IMR-90 (cell line): ENCODE measurements at regions not wholly inside any gene's neighbourhood (a gene's known extent, or its start where the extent isn't known, plus 50 kb on each side); places are given as distances from the start of the nearest gene placed in this dataset.

ENCODE experiments used
- ATAC-seq: fragments of 200-7000 bp; cut with Tn5 transposase; 2 replicates; pipeline ENCODE4 v1.9.1; 2020; ENCODE audit warnings: low read depth, mild to moderate bottlenecking, moderate library complexity
- BruUV-seq: library from RNA; stranded (reverse); fragments of 400-500 nt; replicated peaks from 2 replicates; lab custom pipeline; 2021; lab: Mats Ljungman, UMichigan
- CTCF ChIA-PET: fragments of 300-600 bp; formaldehyde crosslinking; extraction: SDS; loops from one replicate; lab custom pipeline; 2021; ENCODE audit warnings: antibody characterized with exemption; lab: Yijun Ruan, JAX
- POLR2A ChIA-PET: fragments of 300-600 bp; sonication (Branson Sonifier 250); formaldehyde crosslinking; loops from one replicate; lab custom pipeline; 2022; ENCODE audit warnings: antibody characterized with exemption; ENCODE audit not compliant: unreplicated experiment; lab: Charles Lee
- DNase-seq: peaks from one replicate; pipeline ENCODE4 v3.0.0; 2013
- H2AFZ ChIP-seq: replicated peaks from 2 replicates; pipeline ENCODE3; 2013; ENCODE audit warnings: low read length, mild to moderate bottlenecking; ENCODE audit not compliant: poor library complexity
- H2AK5ac ChIP-seq: 2 replicates; pipeline ENCODE4 v1.6.1; 2013; ENCODE audit warnings: low read depth, low read length, inconsistent platforms
- H2AK9ac ChIP-seq: replicated peaks from 2 replicates; pipeline ENCODE3; 2013; ENCODE audit warnings: mild to moderate bottlenecking, low read depth, low read length, moderate library complexity; ENCODE audit not compliant: poor library complexity
- H2BK120ac ChIP-seq: 2 replicates; pipeline ENCODE4 v1.6.1; 2013; ENCODE audit warnings: low read depth, low read length, inconsistent platforms
- H2BK15ac ChIP-seq: 3 replicates; pipeline ENCODE4 v1.6.1; 2013; ENCODE audit warnings: low read depth, low read length, inconsistent platforms
- H2BK20ac ChIP-seq: 2 replicates; pipeline ENCODE4 v1.6.1; 2013; ENCODE audit warnings: low read depth, mild to moderate bottlenecking, inconsistent platforms, low read length, moderate library complexity
- H2BK5ac ChIP-seq: 2 replicates; pipeline ENCODE4 v1.6.1; 2013; ENCODE audit warnings: mild to moderate bottlenecking, low read depth, low read length, inconsistent platforms; ENCODE audit not compliant: poor library complexity, severe bottlenecking
- H3K14ac ChIP-seq: replicated peaks from 2 replicates; pipeline ENCODE4 v1.6.1; 2013; ENCODE audit warnings: low read depth, low read length, inconsistent platforms
- H3K18ac ChIP-seq: 2 replicates; pipeline ENCODE4 v1.6.1; 2013; ENCODE audit warnings: low read depth, low read length, control low read depth
- H3K23ac ChIP-seq: 2 replicates; pipeline ENCODE4 v1.6.1; 2013; ENCODE audit warnings: low read depth, low read length, inconsistent platforms
- H3K27ac ChIP-seq: 2 replicates; pipeline ENCODE4 v1.5.1; 2013; ENCODE audit warnings: mild to moderate bottlenecking, control low read depth, low read length; ENCODE audit not compliant: insufficient read depth
- H3K27me3 ChIP-seq: 2 replicates; pipeline ENCODE4 v1.6.1; 2013; ENCODE audit warnings: low read length; ENCODE audit not compliant: control insufficient read depth, insufficient read depth
- H3K36me3 ChIP-seq: 2 replicates; pipeline ENCODE4 v1.6.1; 2013; ENCODE audit warnings: low read length, mixed read lengths; ENCODE audit not compliant: control insufficient read depth, insufficient read depth
- H3K4ac ChIP-seq: 2 replicates; pipeline ENCODE4 v1.6.1; 2013; ENCODE audit warnings: low read depth, low read length, inconsistent platforms
- H3K4me1 ChIP-seq: 2 replicates; pipeline ENCODE4 v1.6.1; 2013; ENCODE audit warnings: low read length, mixed read lengths; ENCODE audit not compliant: control insufficient read depth, insufficient read depth
- H3K4me2 ChIP-seq: 2 replicates; pipeline ENCODE4 v1.6.1; 2013; ENCODE audit warnings: low read depth, mild to moderate bottlenecking, control low read depth, low read length, moderate library complexity
- H3K4me3 ChIP-seq: 2 replicates; pipeline ENCODE4 v1.5.1; 2013; ENCODE audit warnings: low read depth, mild to moderate bottlenecking, control low read depth, low read length, moderate library complexity; ENCODE audit not compliant: insufficient read depth
- H3K56ac ChIP-seq: 2 replicates; pipeline ENCODE4 v1.6.1; 2013; ENCODE audit warnings: low read length, inconsistent platforms; ENCODE audit not compliant: insufficient read depth; ENCODE audit errors: extremely low read depth
- H3K79me1 ChIP-seq, 2 experiments: 2 replicates each; pipeline ENCODE4 v1.6.1; 2013; ENCODE audit warnings: low read length in 2 of 2, inconsistent platforms in 1 of 2, low read depth in 1 of 2
- H3K9ac ChIP-seq: 2 replicates; pipeline ENCODE4 v1.6.1; 2013; ENCODE audit warnings: low read depth, low read length, control low read depth
- H3K9me1 ChIP-seq: 2 replicates; pipeline ENCODE4 v1.6.1; 2013; ENCODE audit warnings: low read length, inconsistent platforms; ENCODE audit not compliant: insufficient read depth
- H3K9me3 ChIP-seq: 2 replicates; pipeline ENCODE4 v1.6.1; 2013; ENCODE audit warnings: low read length; ENCODE audit not compliant: control insufficient read depth, insufficient read depth
- H4K20me1 ChIP-seq: 2 replicates; pipeline ENCODE4 v1.6.1; 2013; ENCODE audit warnings: low read length, inconsistent platforms; ENCODE audit not compliant: insufficient read depth
- H4K5ac ChIP-seq: 2 replicates; pipeline ENCODE4 v1.6.1; 2013; ENCODE audit warnings: mild to moderate bottlenecking, low read depth, low read length, control low read depth
- H4K8ac ChIP-seq, 2 experiments: 2 replicates each; pipeline ENCODE4 v1.6.1; 2013; ENCODE audit warnings: low read depth in 2 of 2, low read length in 2 of 2, control low read depth in 1 of 2, inconsistent platforms in 1 of 2
- H4K91ac ChIP-seq: 2 replicates; pipeline ENCODE4 v1.6.1; 2013; ENCODE audit warnings: low read depth, low read length, inconsistent platforms; ENCODE audit not compliant: insufficient read depth
- BHLHE40 ChIP-seq: fragments of 150-350 bp; IDR thresholded peaks from 2 replicates; pipeline ENCODE4 v1.6.1; 2016; ENCODE audit warnings: mild to moderate bottlenecking, low read depth, low read length
- FOS ChIP-seq: fragments of 150-350 bp; IDR thresholded peaks from 2 replicates; pipeline ENCODE4 v1.6.1; 2016; ENCODE audit warnings: low read depth, low read length
- MXI1 ChIP-seq: IDR thresholded peaks from 2 replicates; pipeline ENCODE4 v1.6.1; 2012; ENCODE audit warnings: low read depth, mild to moderate bottlenecking, low read length, moderate library complexity, borderline replicate concordance
- POLR2A ChIP-seq: IDR thresholded peaks from 2 replicates; pipeline ENCODE4 v1.6.1; 2012; ENCODE audit warnings: mild to moderate bottlenecking, low read depth, low read length
- RCOR1 ChIP-seq: IDR thresholded peaks from 2 replicates; pipeline ENCODE4 v1.6.1; 2012; ENCODE audit warnings: mild to moderate bottlenecking, low read length, improper control_type of control experiment; ENCODE audit not compliant: insufficient replicate concordance
- RFX5 ChIP-seq: IDR thresholded peaks from 2 replicates; pipeline ENCODE4 v1.8.0; 2012; ENCODE audit warnings: low read depth, mild to moderate bottlenecking, low read length, moderate library complexity
- WGBS, 2 experiments: methylation state at CpG; one replicate each; pipeline versions ENCODE4 v1.1.5 to v1.1.7; 2013; ENCODE audit warnings: missing lambda C conversion rate in 2 of 2; ENCODE audit not compliant: insufficient read length in 1 of 2; ENCODE audit errors: extremely low coverage in 2 of 2; 5-methylcytosine and 5-hydroxymethylcytosine counted together
- dilution Hi-C: fragments of 300-500 bp; cut with HindIII; formaldehyde crosslinking; loops from one replicate; pipeline ENCODE4 v1.14.3; 2018; ENCODE audit warnings: low sequenced_read_pairs; ENCODE audit not compliant: unreplicated experiment
- in situ Hi-C: fragments of 300-500 bp; cut with MboI; formaldehyde crosslinking; loops from 3 replicates; pipeline ENCODE4 v1.14.3; 2019; ENCODE audit warnings: low sequenced_read_pairs, inconsistent platforms, mixed read lengths
- intact Hi-C: fragments of 100-400 bp; cut with micrococcal nuclease; formaldehyde crosslinking; loops from 2 replicates; pipeline ENCODE4 v1.10.0; 2022
- TF ChIP-seq, protein P1 (sequence below): conservative IDR thresholded peaks from 2 replicates; pipeline ENCODE4 v1.5.1; 2012; ENCODE audit warnings: mild to moderate bottlenecking, low read depth, low read length, improper control_type of control experiment

DNA sequence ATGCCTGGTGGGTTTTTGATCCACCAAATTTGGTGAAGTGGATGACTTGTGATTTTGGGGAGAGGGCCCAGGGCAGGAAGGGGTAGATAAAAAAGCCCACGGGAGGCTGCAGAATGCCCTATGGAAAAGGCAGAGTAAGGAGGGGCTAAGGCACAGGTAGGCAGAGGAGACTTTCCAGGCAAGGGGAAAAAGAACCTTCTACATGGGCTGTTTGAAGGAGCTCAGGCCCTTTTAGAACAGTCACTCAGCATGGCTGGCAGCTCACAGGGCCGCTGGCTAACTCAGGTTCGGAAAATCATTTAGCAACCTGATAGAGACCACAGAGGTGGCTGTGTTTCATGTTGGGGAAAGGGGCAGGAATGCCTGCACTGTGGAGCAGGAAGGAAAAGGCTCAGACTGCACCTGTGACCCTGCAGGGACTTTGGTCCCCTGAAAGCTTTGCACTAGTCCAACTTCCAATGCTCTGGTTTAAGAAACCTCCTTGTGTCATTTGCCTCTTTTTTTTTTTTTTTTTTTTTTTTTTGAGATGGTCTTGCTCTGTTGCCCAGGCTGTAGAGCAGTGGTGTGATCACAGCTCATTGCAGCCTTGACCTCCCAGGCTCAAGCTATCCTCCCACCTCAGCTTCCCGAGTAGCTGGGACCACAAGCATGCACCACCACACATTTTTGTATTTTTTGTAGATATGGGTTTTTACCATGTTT lies 58.5 kb upstream of the ENAH start:
- Histone ChIP-seq H3K36me3 (no peaks in the 10 kb centered on the region), H2BK20ac (no peak overlapping the region), H3K79me1 (no peaks in the 10 kb centered on the region), H4K91ac (no peak overlapping the region), H3K9me3 (no peaks in the 10 kb centered on the region), H3K9ac (no peak overlapping the region), H3K9me1 (0 out of 2 replicates have a peak, but pooled peaks cover 3% of the 10 kb centered on the region), H3K14ac (no peak overlapping the region), H2BK15ac (no peak overlapping the region), H4K8ac (no peak overlapping the region), H3K27ac (no peak overlapping the region), H2AK9ac (no peak overlapping the region), H3K4ac (no peak overlapping the region), H2AFZ (no peak overlapping the region), H2AK5ac (no peak overlapping the region), H3K18ac (no peak overlapping the region), H3K4me1 (no peaks in the 10 kb centered on the region; the same call in 1 of the 2 replicates), H3K23ac (no peak overlapping the region), H3K4me3 (no peak overlapping the region), H2BK120ac (no peak overlapping the region), H3K56ac (no peak overlapping the region), H2BK5ac (no peak overlapping the region), H4K5ac (no peak overlapping the region), H4K20me1 (no peaks in the 10 kb centered on the region), H3K4me2 (no peak overlapping the region), H3K27me3 (peaks cover 12% of the 10 kb centered on the region)
- intact Hi-C loops: no loop called here
- ChIA-PET CTCF (no interaction called here), POLR2A (no interaction called here)
- dilution Hi-C loops: no loop called here
- in situ Hi-C loops: no loop called here
- WGBS, 2 experiments: no CpG with 5 or more reads among the region's 4 CpGs
- BruUV-seq: no TSS peak
- ATAC-seq (no peak), DNase-seq (no peak)
- TF ChIP-seq RFX5 (no peak), BHLHE40 (no peak), RCOR1 (no peak), FOS (no peak), POLR2A (no peak), MXI1 (no peak)
- TF ChIP-seq, protein P1, sequence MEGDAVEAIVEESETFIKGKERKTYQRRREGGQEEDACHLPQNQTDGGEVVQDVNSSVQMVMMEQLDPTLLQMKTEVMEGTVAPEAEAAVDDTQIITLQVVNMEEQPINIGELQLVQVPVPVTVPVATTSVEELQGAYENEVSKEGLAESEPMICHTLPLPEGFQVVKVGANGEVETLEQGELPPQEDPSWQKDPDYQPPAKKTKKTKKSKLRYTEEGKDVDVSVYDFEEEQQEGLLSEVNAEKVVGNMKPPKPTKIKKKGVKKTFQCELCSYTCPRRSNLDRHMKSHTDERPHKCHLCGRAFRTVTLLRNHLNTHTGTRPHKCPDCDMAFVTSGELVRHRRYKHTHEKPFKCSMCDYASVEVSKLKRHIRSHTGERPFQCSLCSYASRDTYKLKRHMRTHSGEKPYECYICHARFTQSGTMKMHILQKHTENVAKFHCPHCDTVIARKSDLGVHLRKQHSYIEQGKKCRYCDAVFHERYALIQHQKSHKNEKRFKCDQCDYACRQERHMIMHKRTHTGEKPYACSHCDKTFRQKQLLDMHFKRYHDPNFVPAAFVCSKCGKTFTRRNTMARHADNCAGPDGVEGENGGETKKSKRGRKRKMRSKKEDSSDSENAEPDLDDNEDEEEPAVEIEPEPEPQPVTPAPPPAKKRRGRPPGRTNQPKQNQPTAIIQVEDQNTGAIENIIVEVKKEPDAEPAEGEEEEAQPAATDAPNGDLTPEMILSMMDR: no peak
